ENCODE measurements at regions not wholly inside any gene's neighbourhood (a gene's known extent, or its start where the extent isn't known, plus 50 kb on each side); places are given as distances from the start of the nearest gene placed in this dataset.

DNA sequence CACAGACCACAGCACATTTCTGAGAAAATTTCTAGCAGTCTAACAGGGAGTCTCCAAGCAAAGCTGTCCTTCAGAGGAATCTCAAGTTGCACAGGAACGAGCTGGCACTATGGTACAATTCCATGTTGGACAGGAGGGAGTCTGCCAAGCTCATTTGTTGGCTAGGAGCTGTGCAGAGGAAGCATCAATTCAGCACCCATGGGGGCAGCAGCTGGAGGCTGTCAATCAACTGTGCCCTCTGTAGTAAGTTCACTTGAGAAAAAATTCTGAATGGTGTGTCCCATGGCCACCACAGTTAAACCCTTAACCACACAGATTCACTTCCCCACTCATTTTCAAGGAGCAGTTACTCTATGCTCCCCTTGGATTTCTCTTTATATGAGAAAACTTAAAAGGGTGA lies 298.5 kb upstream of the PPP2R3A start:
- TF ChIP-seq TAF1 (IDR thresholded peaks at IDR 0.05; ENCODE audit: borderline replicate concordance, low read depth, low read length): no peak
- no peak for TF ChIP-seq POLR2A (IDR thresholded peaks at IDR 0.05; ENCODE audit: low read depth, low read length)
